ENCODE measurements at regions not wholly inside any gene's neighbourhood (a gene's known extent, or its start where the extent isn't known, plus 50 kb on each side); places are given as distances from the start of the nearest gene placed in this dataset.

DNA sequence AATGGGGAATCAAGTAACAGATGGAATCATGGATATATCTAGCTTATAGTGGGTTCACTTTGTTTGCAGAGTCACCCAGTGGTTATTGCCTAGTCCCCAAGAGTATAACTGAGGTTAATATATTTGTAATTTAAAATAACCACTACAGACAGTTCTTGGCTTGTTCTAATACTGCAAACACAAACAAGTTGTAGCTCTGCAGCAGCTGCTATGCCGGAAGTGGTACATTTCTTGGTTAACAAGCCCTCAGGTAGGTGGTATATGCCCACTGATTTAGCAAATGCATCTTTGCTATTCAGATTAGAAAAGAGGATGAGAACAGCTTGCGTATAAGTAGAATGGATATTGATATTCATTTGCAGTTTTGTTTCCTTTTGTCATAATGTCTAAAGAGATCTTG lies 984.2 kb downstream of the SQOR start:
- TF ChIP-seq CTCF (IDR thresholded peaks at IDR 0.05) (no peak), ZFX (IDR thresholded peaks at IDR 0.05; ENCODE audit: borderline replicate concordance) (no peak)
